ENCODE measurements at regions not wholly inside any gene's neighbourhood (a gene's known extent, or its start where the extent isn't known, plus 50 kb on each side); places are given as distances from the start of the nearest gene placed in this dataset.

GRCh38 chr7:47661051-47661714 is 79.3 kb upstream of the TNS3 start:
- TF ChIP-seq CTCF (conservative IDR thresholded peaks at IDR 0.05) (no peak), ZFX (IDR thresholded peaks at IDR 0.05) (no peak)

All from C4-2B (cell line).